ENCODE measurements at regions not wholly inside any gene's neighbourhood (a gene's known extent, or its start where the extent isn't known, plus 50 kb on each side); places are given as distances from the start of the nearest gene placed in this dataset.

- TF ChIP-seq CTCF (IDR thresholded peaks at IDR 0.05; ENCODE audit: control insufficient read depth, extremely low read depth, insufficient read depth), result no peak
- no peak for DNase-seq (ENCODE audit: low read depth)
- no peak overlapping the region for H3K4me3 ChIP-seq (ENCODE audit: low read depth, low read length)
Measured at GRCh38 chr4:179536694-179537093, 2094.5 kb upstream of the AGA start.

GRCh38 chr4:179539641-179540040 is 2097.4 kb upstream of the AGA start:
- DNase-seq (ENCODE audit: low read depth), result no peak
- no peak overlapping the region for H3K4me3 ChIP-seq (ENCODE audit: low read depth, low read length)
- no peak for TF ChIP-seq CTCF (IDR thresholded peaks at IDR 0.05; ENCODE audit: control insufficient read depth, extremely low read depth, insufficient read depth)

- TF ChIP-seq CTCF (IDR thresholded peaks at IDR 0.05; ENCODE audit: control insufficient read depth, extremely low read depth, insufficient read depth), result no peak
- DNase-seq (ENCODE audit: low read depth), result no peak
- H3K4me3 ChIP-seq (ENCODE audit: low read depth, low read length), result no peak overlapping the region
Measured at GRCh38 chr4:179543771-179544170, 2101.5 kb upstream of the AGA start.

GRCh38 chr4:179544496-179544895 is 2102.3 kb upstream of the AGA start:
- DNase-seq (ENCODE audit: low read depth), result no peak
- no peak overlapping the region for H3K4me3 ChIP-seq (ENCODE audit: low read depth, low read length)
- no peak for TF ChIP-seq CTCF (IDR thresholded peaks at IDR 0.05; ENCODE audit: control insufficient read depth, extremely low read depth, insufficient read depth)

- TF ChIP-seq CTCF (IDR thresholded peaks at IDR 0.05; ENCODE audit: control insufficient read depth, extremely low read depth, insufficient read depth), result no peak
- H3K4me3 ChIP-seq (ENCODE audit: low read depth, low read length), result no peak overlapping the region
- DNase-seq (ENCODE audit: low read depth), result no peak
Measured at GRCh38 chr4:179552131-179552530, 2109.9 kb upstream of the AGA start.

- no peak for TF ChIP-seq CTCF (IDR thresholded peaks at IDR 0.05; ENCODE audit: control insufficient read depth, extremely low read depth, insufficient read depth)
- no peak overlapping the region for H3K4me3 ChIP-seq (ENCODE audit: low read depth, low read length)
- no peak for DNase-seq (ENCODE audit: low read depth)
Measured at GRCh38 chr4:179563741-179564140, 2121.5 kb upstream of the AGA start.

GRCh38 chr4:179569549-179569948 is 2127.3 kb upstream of the AGA start:
- TF ChIP-seq CTCF (IDR thresholded peaks at IDR 0.05; ENCODE audit: control insufficient read depth, extremely low read depth, insufficient read depth), result no peak
- no peak for DNase-seq (ENCODE audit: low read depth)
- no peak overlapping the region for H3K4me3 ChIP-seq (ENCODE audit: low read depth, low read length)

Data from LNCaP clone FGC (cell line).